MM.1S (cell line): ENCODE measurements at regions not wholly inside any gene's neighbourhood (a gene's known extent, or its start where the extent isn't known, plus 50 kb on each side); places are given as distances from the start of the nearest gene placed in this dataset.

ENCODE experiments used
- DNase-seq: peaks from one replicate; pipeline ENCODE4 v3.0.0-alpha.2; 2015
- H2AFZ ChIP-seq: fragments of 300-600 bp; sonication (generic); 2 replicates; pipeline ENCODE4 v1.6.0; 2016; ENCODE audit warnings: antibody characterized with exemption, low read length
- H3F3A ChIP-seq: fragments of 300-600 bp; sonication (generic); 2 replicates; pipeline ENCODE4 v1.6.1; 2016; ENCODE audit warnings: mild to moderate bottlenecking, antibody characterized with exemption, low read length, moderate library complexity, mixed read lengths; ENCODE audit not compliant: insufficient read depth
- H3K27ac ChIP-seq: fragments of 300-600 bp; sonication (generic); 2 replicates; pipeline ENCODE4 v1.5.1; 2016; ENCODE audit warnings: mild to moderate bottlenecking, low read length
- H3K27me3 ChIP-seq: fragments of 300-600 bp; sonication (generic); replicated peaks from 2 replicates; pipeline ENCODE4 v1.6.0; 2016; ENCODE audit warnings: low read length; ENCODE audit not compliant: insufficient read depth
- H3K36me3 ChIP-seq: fragments of 300-600 bp; sonication (generic); replicated peaks from 2 replicates; pipeline ENCODE4 v1.6.1; 2016; ENCODE audit warnings: mild to moderate bottlenecking, low read length, mixed read lengths; ENCODE audit not compliant: insufficient read depth
- H3K4me1 ChIP-seq: fragments of 300-600 bp; sonication (generic); 2 replicates; pipeline ENCODE4 v1.6.1; 2016; ENCODE audit warnings: low read length, mixed read lengths
- H3K4me2 ChIP-seq: fragments of 300-600 bp; sonication (generic); 2 replicates; pipeline ENCODE4 v1.6.0; 2016; ENCODE audit warnings: low read depth, low read length
- H3K4me3 ChIP-seq: fragments of 300-600 bp; sonication (generic); 2 replicates; pipeline ENCODE4 v1.5.1; 2016; ENCODE audit warnings: low read length, mixed read lengths
- H3K79me2 ChIP-seq: fragments of 300-600 bp; sonication (generic); 2 replicates; pipeline ENCODE4 v1.6.1; 2016; ENCODE audit warnings: mixed run types, low read length, mixed read lengths
- H3K9ac ChIP-seq: fragments of 300-600 bp; sonication (generic); 2 replicates; pipeline ENCODE4 v1.6.1; 2016; ENCODE audit warnings: low read length, mixed read lengths
- H3K9me2 ChIP-seq: fragments of 300-600 bp; sonication (generic); replicated peaks from 2 replicates; pipeline ENCODE4 v1.6.1; 2016; ENCODE audit warnings: mild to moderate bottlenecking, low read length, mixed read lengths; ENCODE audit not compliant: insufficient read depth
- H3K9me3 ChIP-seq: fragments of 300-600 bp; sonication (generic); replicated peaks from 2 replicates; pipeline ENCODE4 v1.6.1; 2016; ENCODE audit warnings: mild to moderate bottlenecking, low read length, mixed read lengths; ENCODE audit not compliant: insufficient read depth
- H4K20me1 ChIP-seq: fragments of 300-600 bp; sonication (generic); 2 replicates; pipeline ENCODE4 v1.6.1; 2016; ENCODE audit warnings: mild to moderate bottlenecking, low read length, moderate library complexity, mixed read lengths; ENCODE audit not compliant: insufficient read depth
- CTCF ChIP-seq: fragments of 300-600 bp; sonication (generic); IDR thresholded peaks from 2 replicates; pipeline ENCODE4 v1.5.1; 2016; ENCODE audit warnings: antibody characterized with exemption, low read length, mixed read lengths
- EZH2 ChIP-seq: fragments of 300-600 bp; sonication (generic); optimal IDR thresholded peaks from 2 replicates; pipeline ENCODE3; 2017; ENCODE audit warnings: low read depth, mild to moderate bottlenecking, antibody characterized with exemption, low read length, mixed read lengths
- EZH2phosphoT487 ChIP-seq: fragments of 300-600 bp; sonication (generic); IDR thresholded peaks from 2 replicates; pipeline ENCODE4 v1.6.1; 2018; ENCODE audit warnings: antibody characterized with exemption, low read length

- H3K4me2 ChIP-seq: no peak overlapping the region
- no peaks in the 10 kb centered on the region for H3K9me3 ChIP-seq
- no peaks in the 10 kb centered on the region for H3K36me3 ChIP-seq
- H3K79me2 ChIP-seq: no peaks in the 10 kb centered on the region
- H3K4me1 ChIP-seq: no peaks in the 10 kb centered on the region
- no peaks in the 10 kb centered on the region for H4K20me1 ChIP-seq
- H3K27ac ChIP-seq: no peak overlapping the region
- no peaks in the 10 kb centered on the region for H3K27me3 ChIP-seq
- DNase-seq: no peak
- no peaks in the 10 kb centered on the region for H3F3A ChIP-seq
- H3K4me3 ChIP-seq: no peak overlapping the region
- H3K9ac ChIP-seq: no peak overlapping the region
- no peak for TF ChIP-seq EZH2phosphoT487
- TF ChIP-seq CTCF: no peak
- no peak for TF ChIP-seq EZH2
- no peak overlapping the region for H2AFZ ChIP-seq
- no peaks in the 10 kb centered on the region for H3K9me2 ChIP-seq
Measured at GRCh38 chr4:36489798-36490197, 208.4 kb downstream of the DTHD1 start.

- Histone ChIP-seq H3K9me3 (no peaks in the 10 kb centered on the region), H3K4me2 (no peak overlapping the region), H4K20me1 (no peaks in the 10 kb centered on the region), H3K4me3 (no peak overlapping the region), H3K9ac (no peak overlapping the region), H3K27me3 (no peaks in the 10 kb centered on the region), H3K27ac (no peak overlapping the region), H3K36me3 (no peaks in the 10 kb centered on the region), H3K9me2 (no peaks in the 10 kb centered on the region), H3K79me2 (no peaks in the 10 kb centered on the region), H3F3A (no peaks in the 10 kb centered on the region), H2AFZ (no peak overlapping the region), H3K4me1 (no peaks in the 10 kb centered on the region)
- TF ChIP-seq EZH2 (no peak), EZH2phosphoT487 (no peak), CTCF (no peak)
- DNase-seq: no peak
Measured at GRCh38 chr4:36492041-36492440, 210.6 kb downstream of the DTHD1 start.

- no peak for DNase-seq
- Histone ChIP-seq H2AFZ (no peak overlapping the region), H3K27me3 (no peaks in the 10 kb centered on the region), H3K4me3 (no peak overlapping the region), H3F3A (no peaks in the 10 kb centered on the region), H3K36me3 (no peaks in the 10 kb centered on the region), H3K9me3 (no peaks in the 10 kb centered on the region), H3K9me2 (no peaks in the 10 kb centered on the region), H3K79me2 (no peaks in the 10 kb centered on the region), H3K27ac (no peak overlapping the region), H4K20me1 (no peaks in the 10 kb centered on the region), H3K9ac (no peak overlapping the region), H3K4me1 (no peaks in the 10 kb centered on the region), H3K4me2 (no peak overlapping the region)
- no peak for TF ChIP-seq EZH2
- TF ChIP-seq EZH2phosphoT487: no peak
- TF ChIP-seq CTCF: no peak
Measured at GRCh38 chr4:36492590-36492989, 211.2 kb downstream of the DTHD1 start.
